Activated CD4-positive, CD25-positive, alpha-beta regulatory T cell treated with anti-CD3 and anti-CD28 coated beads, Interleukin-2, amount 50 U/mL, for 16 hours (primary cell): ENCODE measurements at regions not wholly inside any gene's neighbourhood (a gene's known extent, or its start where the extent isn't known, plus 50 kb on each side); places are given as distances from the start of the nearest gene placed in this dataset.

Experiments used
- DNase-seq: peaks from one replicate; pipeline ENCODE4 v3.0.0-alpha.2; 2020; ENCODE audit warnings: low read depth, low spot score

- no peak for DNase-seq
Measured at GRCh38 chr22:26998129-26998528, 340.7 kb downstream of the MIAT start.

DNA sequence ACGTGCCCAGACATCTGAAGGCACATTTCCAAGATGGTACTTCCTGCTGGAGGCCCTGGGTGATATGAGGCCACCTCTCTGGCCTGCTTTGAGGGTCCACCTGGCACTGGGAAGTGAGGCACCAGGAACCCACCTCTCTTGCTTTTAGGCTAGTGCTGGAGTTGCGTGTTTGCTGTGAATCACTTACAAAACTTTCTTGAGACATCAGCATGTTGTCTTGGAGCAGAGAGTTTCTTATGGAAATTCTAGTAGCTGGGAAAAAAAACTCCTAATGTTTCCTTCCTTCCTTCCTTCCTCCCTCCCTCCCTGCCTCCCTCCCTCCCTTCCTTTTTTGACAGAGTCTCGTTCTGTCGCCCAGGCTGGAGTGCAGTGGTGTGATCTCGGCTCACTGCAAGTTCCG is 341.3 kb downstream of the MIAT start:
- no peak for DNase-seq

- no peak for DNase-seq
Measured at GRCh38 chr22:27003297-27003696, 345.9 kb downstream of the MIAT start.

DNA sequence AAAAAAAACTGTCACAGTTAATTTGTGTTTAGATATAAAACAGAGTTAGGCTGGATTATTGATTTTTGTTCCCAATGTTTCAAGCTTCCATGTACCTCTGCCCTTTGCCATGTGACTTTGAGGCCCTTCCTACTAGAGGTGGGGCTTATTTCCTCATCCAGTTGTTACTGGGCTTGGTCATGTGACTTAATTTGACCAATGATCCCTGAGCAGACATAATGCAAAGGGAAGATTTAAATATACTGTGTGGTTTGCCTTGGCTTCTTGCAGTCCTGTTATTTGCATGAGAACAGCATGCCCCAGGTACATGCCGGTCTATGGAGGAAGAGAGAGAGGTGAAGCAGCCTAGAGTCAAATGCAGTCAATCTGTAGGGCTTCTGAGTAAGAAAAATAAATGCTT is 347.0 kb downstream of the MIAT start:
- DNase-seq: no peak

DNA sequence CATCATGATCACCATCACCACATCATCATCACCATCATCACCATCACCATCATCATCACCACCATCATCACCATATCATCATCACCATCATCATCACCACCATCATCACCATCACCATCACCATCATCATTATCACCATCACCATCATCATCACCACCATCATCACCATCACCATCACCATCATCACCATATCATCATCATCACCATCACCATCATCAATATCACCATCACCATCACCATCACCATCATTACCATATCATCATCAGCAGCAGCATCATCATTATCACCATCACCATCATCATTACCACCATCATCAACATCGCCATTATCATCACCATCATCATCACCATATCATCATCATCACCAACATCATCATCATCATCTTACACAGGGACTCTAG is 351.1 kb downstream of the MIAT start:
- no peak for DNase-seq

GRCh38 chr22:27011133-27011532 is 353.7 kb downstream of the MIAT start:
- DNase-seq: no peak

GRCh38 chr22:27011717-27012116 is 354.3 kb downstream of the MIAT start:
- DNase-seq: no peak

- DNase-seq: no peak
Measured at GRCh38 chr22:27019827-27020226, 362.4 kb downstream of the MIAT start.

- no peak for DNase-seq
Measured at GRCh38 chr22:27022274-27022895, 365.0 kb downstream of the MIAT start.

GRCh38 chr22:27022896-27023361 is 365.5 kb downstream of the MIAT start:
- no peak for DNase-seq

- no peak for DNase-seq
Measured at GRCh38 chr22:27023591-27023990, 366.2 kb downstream of the MIAT start.

GRCh38 chr22:27024982-27025381 is 367.6 kb downstream of the MIAT start:
- no peak for DNase-seq

DNA sequence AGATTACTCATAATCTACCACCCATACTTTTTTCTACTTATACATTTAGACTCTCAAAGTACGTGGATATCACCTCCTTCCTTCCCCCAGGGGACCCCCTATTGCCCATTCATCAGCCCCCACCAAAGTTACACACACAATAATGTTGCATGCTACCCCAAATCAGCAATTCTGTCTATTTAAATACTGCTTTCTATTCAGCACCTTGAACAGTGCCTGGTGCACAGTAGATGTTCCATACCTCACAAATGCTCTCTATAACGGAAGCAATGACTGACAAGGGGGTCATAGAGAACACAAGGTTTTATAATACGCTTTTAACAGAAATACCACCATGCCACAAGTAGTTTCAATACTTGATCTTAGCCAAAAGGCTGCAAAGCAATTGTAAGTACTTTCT is 370.7 kb downstream of the MIAT start:
- no peak for DNase-seq

DNA sequence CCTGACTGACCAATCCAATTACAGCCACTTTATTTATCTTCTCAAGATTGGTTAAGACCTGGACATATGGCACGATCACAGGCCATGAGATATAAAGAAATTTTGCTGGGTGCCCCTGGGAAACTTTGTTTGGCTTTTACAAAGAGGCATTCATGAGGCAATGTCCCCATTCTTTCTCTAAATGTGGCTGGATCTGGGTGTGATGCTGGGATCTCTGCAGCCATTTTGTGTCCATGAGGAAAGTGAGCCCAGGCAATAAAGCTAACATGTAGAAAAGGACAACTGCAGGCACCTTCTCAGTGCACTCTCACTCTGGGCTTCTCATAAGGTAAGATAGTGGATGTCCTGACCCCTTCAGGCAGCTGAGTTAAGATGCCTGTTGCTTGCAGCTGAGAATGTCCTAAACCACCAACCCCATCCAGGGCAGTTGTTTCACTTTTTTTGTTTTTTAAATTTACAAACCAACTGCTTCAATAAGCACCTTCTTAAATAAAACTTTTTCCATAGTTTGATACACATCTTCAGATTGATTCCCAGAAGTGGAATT is 372.3 kb downstream of the MIAT start:
- DNase-seq: no peak

DNA sequence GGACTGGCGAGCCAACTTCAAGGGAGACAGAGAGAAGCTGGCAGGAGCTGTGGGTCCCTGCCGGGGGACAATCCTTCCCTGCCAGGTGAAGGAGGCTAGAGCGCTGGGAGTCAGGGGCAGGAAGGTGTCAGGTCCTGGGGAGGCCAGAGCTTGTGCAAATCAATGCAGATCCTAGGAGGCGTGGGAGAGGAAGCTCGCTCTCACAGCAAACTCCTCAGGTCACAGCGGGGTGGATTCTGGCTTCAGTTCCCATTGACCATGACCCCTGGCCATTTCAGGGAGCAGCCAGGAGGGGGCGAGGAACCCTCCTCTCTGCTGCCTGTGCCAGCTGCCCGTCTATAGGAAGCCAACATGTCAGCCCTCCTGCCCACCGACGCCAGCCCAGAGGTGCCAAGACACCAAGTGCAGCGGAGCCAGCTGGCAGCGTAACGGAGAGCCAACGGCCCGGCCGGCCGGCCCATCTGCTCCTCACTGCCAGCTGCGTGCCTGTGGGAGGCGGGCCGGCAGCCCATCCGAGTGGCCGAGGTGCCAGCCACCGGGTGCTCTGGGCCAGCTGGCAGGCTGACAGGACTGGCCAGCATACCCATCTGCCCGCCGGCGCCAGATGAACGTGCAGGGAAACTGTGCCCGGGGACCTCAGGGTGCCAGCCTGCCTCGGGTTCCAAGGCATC is 374.8 kb downstream of the MIAT start:
- no peak for DNase-seq

DNA sequence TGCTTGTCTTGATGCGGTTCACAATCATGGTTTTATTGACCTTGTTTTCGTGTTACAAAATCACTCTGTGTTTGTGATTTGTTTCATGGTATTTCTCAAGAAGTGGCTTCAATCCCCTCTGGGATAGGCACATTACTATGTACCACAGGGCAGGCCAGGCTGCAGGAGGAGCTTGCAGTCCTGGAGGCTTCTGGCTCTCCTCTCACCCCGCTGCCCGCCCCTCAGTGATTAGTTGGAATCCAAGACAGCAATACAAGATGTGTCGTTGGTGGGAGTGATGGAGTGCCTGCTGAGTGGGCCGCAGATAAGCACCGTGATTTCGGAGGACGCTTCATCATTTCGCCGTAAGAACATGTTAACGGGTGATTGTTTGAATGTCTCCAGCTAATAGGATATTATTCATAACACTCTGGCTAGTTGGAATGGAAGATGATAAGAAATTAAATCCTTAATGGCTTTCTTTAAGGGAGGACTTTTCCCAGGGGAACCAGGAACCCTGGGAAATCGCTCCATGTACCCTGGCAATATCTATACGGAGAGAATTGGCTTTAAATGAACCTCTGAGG is 384.4 kb downstream of the MIAT start:
- DNase-seq: no peak

GRCh38 chr22:27043262-27043661 is 385.9 kb downstream of the MIAT start:
- no peak for DNase-seq

- no peak for DNase-seq
Measured at GRCh38 chr22:27045103-27045947, 387.9 kb downstream of the MIAT start.

GRCh38 chr22:27046086-27046485 is 388.7 kb downstream of the MIAT start:
- no peak for DNase-seq

- DNase-seq: no peak
Measured at GRCh38 chr22:27046603-27047002, 389.2 kb downstream of the MIAT start.

DNA sequence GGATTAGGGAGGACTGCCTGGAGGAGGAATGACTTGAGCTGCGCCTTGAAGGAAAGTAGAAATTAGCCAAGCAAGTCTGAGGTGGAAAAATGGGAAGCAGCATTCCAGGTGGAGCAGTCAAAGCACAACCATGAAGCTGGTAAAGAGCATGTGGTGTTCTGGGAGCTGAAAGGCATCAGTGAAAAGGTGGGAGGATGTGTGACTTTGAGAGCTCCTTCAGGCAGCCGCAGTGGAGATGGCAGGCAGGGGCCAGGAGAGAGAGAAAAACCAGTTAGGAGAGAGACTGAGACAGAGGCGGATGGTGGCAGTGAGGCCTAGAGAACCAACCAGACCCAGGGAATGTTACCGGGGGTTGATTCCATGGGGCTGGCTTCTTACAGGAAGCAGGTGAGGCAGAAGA is 393.4 kb downstream of the MIAT start:
- no peak for DNase-seq

- no peak for DNase-seq
Measured at GRCh38 chr22:27051407-27051806, 394.0 kb downstream of the MIAT start.
